ENCODE measurements at regions not wholly inside any gene's neighbourhood (a gene's known extent, or its start where the extent isn't known, plus 50 kb on each side); places are given as distances from the start of the nearest gene placed in this dataset.

- in situ Hi-C loops (cut with HindIII; ENCODE audit: low pct_ligation_motif_present, low sequenced_read_pairs) = no loop called here
- H3K27ac ChIP-seq = no peak overlapping the region
- DNase-seq = no peak
- no peaks in the 10 kb centered on the region for H3K27me3 ChIP-seq (replicated peaks)
- TF ChIP-seq, protein P1, sequence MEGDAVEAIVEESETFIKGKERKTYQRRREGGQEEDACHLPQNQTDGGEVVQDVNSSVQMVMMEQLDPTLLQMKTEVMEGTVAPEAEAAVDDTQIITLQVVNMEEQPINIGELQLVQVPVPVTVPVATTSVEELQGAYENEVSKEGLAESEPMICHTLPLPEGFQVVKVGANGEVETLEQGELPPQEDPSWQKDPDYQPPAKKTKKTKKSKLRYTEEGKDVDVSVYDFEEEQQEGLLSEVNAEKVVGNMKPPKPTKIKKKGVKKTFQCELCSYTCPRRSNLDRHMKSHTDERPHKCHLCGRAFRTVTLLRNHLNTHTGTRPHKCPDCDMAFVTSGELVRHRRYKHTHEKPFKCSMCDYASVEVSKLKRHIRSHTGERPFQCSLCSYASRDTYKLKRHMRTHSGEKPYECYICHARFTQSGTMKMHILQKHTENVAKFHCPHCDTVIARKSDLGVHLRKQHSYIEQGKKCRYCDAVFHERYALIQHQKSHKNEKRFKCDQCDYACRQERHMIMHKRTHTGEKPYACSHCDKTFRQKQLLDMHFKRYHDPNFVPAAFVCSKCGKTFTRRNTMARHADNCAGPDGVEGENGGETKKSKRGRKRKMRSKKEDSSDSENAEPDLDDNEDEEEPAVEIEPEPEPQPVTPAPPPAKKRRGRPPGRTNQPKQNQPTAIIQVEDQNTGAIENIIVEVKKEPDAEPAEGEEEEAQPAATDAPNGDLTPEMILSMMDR (IDR thresholded peaks at IDR 0.05; ENCODE audit: low read depth, low read length, missing control alignments) = no peak
- no peaks in the 10 kb centered on the region for H3K36me3 ChIP-seq (replicated peaks)
- H3K4me3 ChIP-seq (ENCODE audit: low read depth, low read length) = no peak overlapping the region
Measured at GRCh38 chr2:31728406-31729064, 147.8 kb upstream of the SRD5A2 start.

DNA sequence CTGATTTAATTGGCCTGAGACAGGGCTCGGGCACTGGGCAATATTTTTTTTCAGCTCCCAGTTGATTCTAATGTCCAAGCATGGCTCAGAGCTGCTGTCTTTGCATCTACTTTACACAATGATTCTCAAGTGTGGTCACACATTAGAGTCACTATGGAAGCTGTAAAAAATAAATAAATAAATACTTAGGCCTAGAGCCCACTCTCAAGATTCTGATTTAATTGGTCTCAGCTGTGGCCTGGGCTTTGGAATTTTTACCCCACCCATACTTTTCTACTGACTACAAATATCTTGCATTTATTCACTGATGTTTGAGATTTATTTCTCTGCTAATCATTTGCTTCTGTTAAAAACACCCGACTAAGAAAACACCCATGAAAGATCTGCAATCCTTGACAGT, 145.7 kb upstream of the SRD5A2 start:
- H3K4me3 ChIP-seq (ENCODE audit: low read depth, low read length) = no peak overlapping the region
- H3K27ac ChIP-seq = no peak overlapping the region
- no peak for DNase-seq
- in situ Hi-C loops (cut with HindIII; ENCODE audit: low pct_ligation_motif_present, low sequenced_read_pairs) = no loop called here
- no peaks in the 10 kb centered on the region for H3K36me3 ChIP-seq (replicated peaks)
- H3K27me3 ChIP-seq (replicated peaks) = no peaks in the 10 kb centered on the region
- TF ChIP-seq, protein P1 (IDR thresholded peaks at IDR 0.05; ENCODE audit: low read depth, low read length, missing control alignments) = no peak

- H3K36me3 ChIP-seq (replicated peaks) = no peaks in the 10 kb centered on the region
- in situ Hi-C loops (cut with HindIII; ENCODE audit: low pct_ligation_motif_present, low sequenced_read_pairs) = no loop called here
- H3K27ac ChIP-seq = no peak overlapping the region
- H3K27me3 ChIP-seq (replicated peaks) = no peaks in the 10 kb centered on the region
- no peak overlapping the region for H3K4me3 ChIP-seq (ENCODE audit: low read depth, low read length)
- TF ChIP-seq, protein P1 (IDR thresholded peaks at IDR 0.05; ENCODE audit: low read depth, low read length, missing control alignments) = no peak
- DNase-seq = no peak
Measured at GRCh38 chr2:31725444-31725843, 144.7 kb upstream of the SRD5A2 start.

DNA sequence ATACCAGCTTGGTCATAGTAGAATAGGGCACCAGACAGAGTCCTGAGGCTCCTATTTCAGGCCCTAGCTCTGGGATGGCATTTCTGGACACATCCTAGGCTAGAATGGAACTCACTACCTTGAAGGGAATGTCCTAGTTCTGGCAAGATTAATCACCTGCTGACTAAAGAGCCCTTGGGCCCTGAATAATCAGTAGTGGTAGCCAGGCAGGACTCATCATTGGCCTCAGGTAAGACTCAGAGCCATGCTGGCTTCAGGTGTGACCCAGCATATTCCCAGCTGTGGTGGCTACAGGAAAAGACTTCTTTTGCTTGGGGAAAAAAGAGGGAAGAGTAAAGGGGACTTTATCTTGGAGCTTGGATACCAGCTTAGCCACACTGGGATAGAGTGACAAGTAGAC, 131.0 kb upstream of the SRD5A2 start:
- DNase-seq = no peak
- H3K27me3 ChIP-seq (replicated peaks) = no peaks in the 10 kb centered on the region
- TF ChIP-seq, protein P1 (IDR thresholded peaks at IDR 0.05; ENCODE audit: low read depth, low read length, missing control alignments) = no peak
- H3K4me3 ChIP-seq (ENCODE audit: low read depth, low read length) = no peak overlapping the region
- no peak overlapping the region for H3K27ac ChIP-seq
- in situ Hi-C loops (cut with HindIII; ENCODE audit: low pct_ligation_motif_present, low sequenced_read_pairs) = no loop called here
- H3K36me3 ChIP-seq (replicated peaks) = no peaks in the 10 kb centered on the region

DNA sequence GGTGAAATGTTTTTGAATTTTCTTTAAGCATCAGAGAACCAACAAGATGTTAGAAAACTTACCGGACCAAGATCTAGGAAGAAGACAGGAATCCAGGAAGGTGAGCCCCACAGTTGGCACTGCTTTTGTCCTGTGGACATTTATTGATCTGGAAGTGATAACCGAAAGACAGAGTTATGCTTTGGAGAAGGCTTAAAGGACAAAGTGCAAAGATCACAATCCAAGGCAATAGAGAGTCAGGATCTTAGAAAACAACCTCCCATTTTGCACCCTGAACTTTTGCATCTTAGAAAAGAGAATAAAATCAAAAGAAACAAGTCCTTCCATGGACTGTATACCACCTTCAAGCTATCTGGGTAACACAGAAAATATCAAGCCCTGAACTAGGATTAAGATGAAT, 129.4 kb upstream of the SRD5A2 start:
- H3K27me3 ChIP-seq (replicated peaks) = no peaks in the 10 kb centered on the region
- in situ Hi-C loops (cut with HindIII; ENCODE audit: low pct_ligation_motif_present, low sequenced_read_pairs) = no loop called here
- H3K27ac ChIP-seq = no peak overlapping the region
- no peaks in the 10 kb centered on the region for H3K36me3 ChIP-seq (replicated peaks)
- TF ChIP-seq, protein P1 (IDR thresholded peaks at IDR 0.05; ENCODE audit: low read depth, low read length, missing control alignments) = no peak
- DNase-seq = no peak
- H3K4me3 ChIP-seq (ENCODE audit: low read depth, low read length) = no peak overlapping the region

GRCh38 chr2:31707992-31708391, 127.3 kb upstream of the SRD5A2 start:
- DNase-seq = no peak
- TF ChIP-seq, protein P1 (IDR thresholded peaks at IDR 0.05; ENCODE audit: low read depth, low read length, missing control alignments) = no peak
- in situ Hi-C loops (cut with HindIII; ENCODE audit: low pct_ligation_motif_present, low sequenced_read_pairs) = no loop called here
- no peak overlapping the region for H3K4me3 ChIP-seq (ENCODE audit: low read depth, low read length)
- no peaks in the 10 kb centered on the region for H3K36me3 ChIP-seq (replicated peaks)
- H3K27ac ChIP-seq = no peak overlapping the region
- no peaks in the 10 kb centered on the region for H3K27me3 ChIP-seq (replicated peaks)

All from brain microvascular endothelial cell (primary cell).